Mucosa of rectum (tissue), 2 donors: ENCODE measurements at regions not wholly inside any gene's neighbourhood (a gene's known extent, or its start where the extent isn't known, plus 50 kb on each side); places are given as distances from the start of the nearest gene placed in this dataset.
"Not testable (repeated sequence)": the region's sequence is repeated elsewhere in the genome, so short reads cannot be mapped to it uniquely, and the experiment has no call there.

Source experiments
- H3K27ac ChIP-seq, 2 donors: one replicate each; pipeline ENCODE4 v1.7.0; 2013; ENCODE audit warnings: inconsistent platforms in 2 of 2, low read depth in 2 of 2, low read length in 2 of 2
- H3K27me3 ChIP-seq, 2 donors: one replicate each; pipeline ENCODE4 v1.7.0; 2013; ENCODE audit warnings: low read length in 2 of 2; ENCODE audit not compliant: control insufficient read depth in 2 of 2, insufficient read depth in 2 of 2
- H3K36me3 ChIP-seq, 2 donors: one replicate each; pipeline ENCODE4 v1.7.0; 2013; ENCODE audit warnings: low read length in 2 of 2; ENCODE audit not compliant: control insufficient read depth in 2 of 2, insufficient read depth in 2 of 2
- H3K4me1 ChIP-seq, 2 donors: one replicate each; pipeline ENCODE4 v1.7.0; 2013; ENCODE audit warnings: low read length in 2 of 2, mild to moderate bottlenecking in 1 of 2; ENCODE audit not compliant: control insufficient read depth in 2 of 2, insufficient read depth in 2 of 2
- H3K4me3 ChIP-seq, 2 donors: one replicate each; pipeline ENCODE4 v1.7.0; 2013; ENCODE audit warnings: low read length in 2 of 2
- H3K9ac ChIP-seq, 2 donors: one replicate each; pipeline ENCODE4 v1.7.0; 2013; ENCODE audit warnings: low read length in 2 of 2, low read depth in 1 of 2, mild to moderate bottlenecking in 1 of 2
- H3K9me3 ChIP-seq, 2 donors: one replicate each; pipeline ENCODE4 v1.7.0; 2013; ENCODE audit warnings: low read length in 2 of 2; ENCODE audit not compliant: control insufficient read depth in 2 of 2
- donor health status: healthy.
- donor health status: Normal muscosa, but diverticular disease.

DNA sequence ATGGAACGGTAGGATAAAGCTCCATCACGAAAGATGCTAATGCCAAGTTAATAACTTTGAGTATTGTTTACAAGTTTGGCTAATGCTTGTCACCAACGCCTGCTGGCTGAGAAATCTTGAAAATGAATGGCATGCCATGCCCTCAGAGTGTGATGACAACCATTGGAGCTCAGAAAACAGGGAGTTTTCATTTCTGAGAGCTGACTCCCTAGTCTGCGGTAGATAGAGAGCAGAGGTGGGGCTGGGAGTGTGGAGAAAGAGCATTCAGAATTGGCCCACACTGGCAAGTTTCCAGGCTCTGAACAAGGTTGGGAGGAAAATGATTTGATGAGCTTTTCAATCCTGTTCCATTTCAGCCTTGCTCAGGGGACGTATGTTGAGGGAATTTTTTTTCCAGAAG is 183.9 kb downstream of the CPEB2 start:
- H3K9me3 ChIP-seq: no peaks in the 10 kb centered on the region
- H3K9ac ChIP-seq: no peak overlapping the region
- no peaks in the 10 kb centered on the region for H3K4me1 ChIP-seq
- no peaks in the 10 kb centered on the region for H3K27me3 ChIP-seq
- no peaks in the 10 kb centered on the region for H3K36me3 ChIP-seq
- H3K27ac ChIP-seq: no peak overlapping the region
- H3K4me3 ChIP-seq: no peak overlapping the region

DNA sequence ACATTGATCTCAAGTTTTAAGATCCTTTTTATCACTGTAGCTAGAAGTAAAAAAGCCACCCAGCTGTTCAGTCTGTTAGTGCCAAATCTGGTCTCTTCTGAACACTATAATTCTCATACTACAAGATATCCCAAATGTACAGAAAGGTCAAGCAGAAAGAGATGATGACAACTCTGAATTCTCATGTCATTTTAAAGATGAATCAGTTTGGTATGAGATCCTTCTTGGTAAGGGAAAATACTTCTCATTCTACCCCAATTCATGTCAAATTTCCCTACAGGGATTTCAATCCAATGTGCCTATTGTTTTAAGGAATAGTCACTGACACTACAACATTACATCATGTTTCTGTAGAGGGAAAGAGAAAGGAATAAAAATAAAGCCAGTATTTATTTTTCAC is 184.5 kb downstream of the CPEB2 start:
- H3K4me3 ChIP-seq: no peak overlapping the region
- H3K36me3 ChIP-seq: no peaks in the 10 kb centered on the region
- no peaks in the 10 kb centered on the region for H3K9me3 ChIP-seq
- H3K4me1 ChIP-seq: no peaks in the 10 kb centered on the region
- H3K27me3 ChIP-seq: no peaks in the 10 kb centered on the region
- no peak overlapping the region for H3K27ac ChIP-seq
- no peak overlapping the region for H3K9ac ChIP-seq

DNA sequence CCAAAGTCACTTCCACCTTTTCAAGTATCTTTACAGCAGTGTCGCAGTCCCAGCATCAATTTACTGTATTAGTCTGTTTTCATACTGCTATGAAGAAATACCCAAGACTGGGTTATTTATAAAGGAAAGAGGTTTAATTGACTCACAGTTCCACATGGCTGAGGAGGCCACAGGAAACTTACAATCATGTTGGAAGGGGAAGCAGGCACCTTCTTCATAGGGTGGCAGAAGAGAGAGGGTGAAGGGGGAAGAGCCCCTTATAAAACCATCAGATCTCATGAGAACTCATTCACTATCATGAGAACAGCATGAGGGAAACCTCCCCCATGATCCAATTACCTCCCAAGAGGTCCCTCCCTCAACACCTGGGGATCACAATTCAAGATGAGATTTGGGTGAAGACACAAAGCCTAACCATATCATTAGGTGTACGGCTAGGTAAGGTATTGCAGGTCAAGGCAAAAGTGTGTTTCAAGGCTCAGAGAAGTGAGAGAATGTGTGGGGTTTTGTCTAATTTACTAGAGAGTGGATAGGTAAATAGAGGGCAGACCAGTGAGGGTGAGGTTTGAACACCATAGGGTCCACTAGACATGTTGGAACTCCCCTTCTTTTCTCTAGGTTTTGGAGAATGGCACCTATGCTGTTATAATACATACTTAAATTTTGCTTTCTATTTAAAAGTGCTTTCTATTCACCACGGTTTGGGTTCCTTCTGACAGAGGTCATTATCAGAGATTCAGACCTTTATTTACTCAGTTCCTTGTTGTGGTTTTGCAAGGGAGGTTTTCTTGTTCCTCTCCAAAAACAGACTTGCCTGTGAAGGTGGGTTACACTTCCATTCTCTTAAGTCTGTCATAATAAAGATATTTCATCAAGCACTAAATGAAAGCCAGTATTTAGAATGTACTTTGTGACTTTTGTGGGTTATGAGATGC is 186.6 kb downstream of the CPEB2 start:
- no peak overlapping the region for H3K4me3 ChIP-seq

DNA sequence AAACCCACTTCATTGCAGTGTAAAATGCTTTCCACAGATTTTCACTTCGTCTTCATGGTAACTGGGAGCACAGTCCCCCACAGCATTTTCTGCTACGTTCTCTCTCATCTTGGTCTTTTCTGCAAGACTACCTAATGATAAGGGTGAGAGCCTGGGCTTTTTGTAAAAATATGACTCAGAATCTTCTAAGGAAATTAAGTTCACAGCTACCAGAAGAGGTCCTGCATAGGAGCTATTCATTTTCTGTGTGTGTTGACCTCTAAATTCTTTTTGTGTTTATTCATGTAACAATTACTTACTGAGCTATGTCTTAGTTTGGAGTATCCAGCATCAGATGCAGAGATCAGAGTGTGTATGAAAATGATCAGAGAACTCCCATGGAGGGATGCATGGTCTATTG is 192.2 kb downstream of the CPEB2 start:
- Histone ChIP-seq H3K9me3 (no peaks in the 10 kb centered on the region), H3K4me3 (no peak overlapping the region), H3K27ac (no peak overlapping the region), H3K4me1 (no peaks in the 10 kb centered on the region), H3K36me3 (no peaks in the 10 kb centered on the region), H3K9ac (no peak overlapping the region), H3K27me3 (no peaks in the 10 kb centered on the region)

More for the DNA sequence above, 186.6 kb downstream of the CPEB2 start:
- Histone ChIP-seq H3K27me3 (no peaks in the 10 kb centered on the region), H3K9me3 (no peaks in the 10 kb centered on the region), H3K4me1 (no peaks in the 10 kb centered on the region), H3K27ac (no peak overlapping the region), H3K36me3 (no peaks in the 10 kb centered on the region), H3K9ac (no peak overlapping the region)

DNA sequence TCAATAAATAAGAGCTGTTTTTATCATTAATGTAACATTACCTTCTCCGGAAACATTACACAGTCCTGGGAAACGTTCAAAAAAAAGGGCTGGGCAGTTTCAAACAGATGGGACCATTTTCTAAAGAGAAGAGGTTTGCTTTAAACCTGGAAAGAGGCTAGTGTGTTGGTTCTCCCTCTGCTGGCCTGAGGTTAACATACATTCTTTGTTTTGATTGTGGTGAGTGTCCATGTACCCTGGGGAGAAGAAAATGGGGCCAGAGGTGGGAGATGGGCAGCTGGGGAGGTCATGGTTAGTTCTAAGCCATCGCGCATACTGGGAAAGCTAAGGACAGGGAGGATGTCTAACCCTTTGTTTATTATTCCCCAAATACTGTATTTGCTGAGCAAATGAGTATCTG is 194.7 kb downstream of the CPEB2 start:
- no peak overlapping the region for H3K27ac ChIP-seq
- no peaks in the 10 kb centered on the region for H3K4me1 ChIP-seq
- H3K27me3 ChIP-seq: no peaks in the 10 kb centered on the region
- no peaks in the 10 kb centered on the region for H3K9me3 ChIP-seq
- H3K36me3 ChIP-seq: no peaks in the 10 kb centered on the region
- H3K4me3 ChIP-seq: no peak overlapping the region
- no peak overlapping the region for H3K9ac ChIP-seq

DNA sequence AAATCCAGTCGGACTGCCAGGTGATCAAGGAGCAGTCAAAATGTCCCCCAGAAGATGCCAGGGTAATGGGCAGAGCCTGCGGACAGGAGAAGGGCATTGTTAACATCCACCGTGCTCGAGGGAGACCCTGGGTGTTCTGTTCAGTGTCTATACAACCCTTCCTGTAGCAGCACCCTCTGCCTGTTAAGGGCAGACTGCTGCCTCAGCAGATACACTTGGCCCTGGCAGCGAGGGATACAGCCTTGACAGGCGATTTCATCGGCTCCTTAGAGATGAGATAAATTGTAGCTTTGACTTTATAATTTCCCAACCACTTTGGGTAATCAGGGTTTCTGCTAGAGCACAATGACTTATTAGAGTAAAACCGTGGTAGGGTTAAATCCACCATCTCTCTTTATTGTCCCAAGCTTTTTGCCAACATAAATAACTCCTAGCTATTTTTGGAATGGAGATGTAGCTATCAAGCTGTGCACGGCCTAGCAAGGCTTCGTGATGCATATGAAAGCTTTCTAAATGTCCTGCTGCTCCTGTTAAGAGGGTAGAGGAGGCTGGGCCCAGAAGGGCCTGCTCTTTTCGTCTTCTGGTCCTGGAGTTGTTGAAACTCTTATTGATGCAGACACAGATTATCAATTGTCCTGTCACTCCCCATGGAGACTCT is 195.9 kb downstream of the CPEB2 start:
- no peaks in the 10 kb centered on the region for H3K27me3 ChIP-seq
- H3K4me1 ChIP-seq: no peaks in the 10 kb centered on the region
- no peak overlapping the region for H3K4me3 ChIP-seq
- no peak overlapping the region for H3K9ac ChIP-seq
- no peak overlapping the region for H3K27ac ChIP-seq
- no peaks in the 10 kb centered on the region for H3K9me3 ChIP-seq
- no peaks in the 10 kb centered on the region for H3K36me3 ChIP-seq

DNA sequence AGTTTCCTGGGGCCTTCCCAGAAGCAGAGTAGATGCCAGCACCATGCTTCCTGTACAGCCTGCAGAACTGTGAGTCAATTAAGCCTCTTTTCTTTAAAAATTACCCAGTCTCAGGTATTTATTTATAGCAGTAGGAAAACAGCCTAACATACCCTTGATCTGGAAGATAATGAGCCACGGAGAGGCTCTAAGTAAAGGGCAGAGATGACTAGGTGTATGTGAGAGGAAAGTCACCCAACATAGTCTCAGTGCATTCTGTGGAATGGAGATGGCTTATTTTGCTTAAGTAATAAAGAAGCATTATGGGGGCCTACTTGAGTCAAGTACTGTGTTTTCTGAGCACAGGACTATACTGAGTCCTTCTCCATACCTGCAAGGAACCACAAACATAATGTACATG is 199.5 kb downstream of the CPEB2 start:
- no peaks in the 10 kb centered on the region for H3K27me3 ChIP-seq
- H3K9me3 ChIP-seq: no peaks in the 10 kb centered on the region
- no peak overlapping the region for H3K4me3 ChIP-seq
- H3K27ac ChIP-seq: no peak overlapping the region
- H3K4me1 ChIP-seq: no peaks in the 10 kb centered on the region
- H3K9ac ChIP-seq: no peak overlapping the region
- H3K36me3 ChIP-seq: no peaks in the 10 kb centered on the region

DNA sequence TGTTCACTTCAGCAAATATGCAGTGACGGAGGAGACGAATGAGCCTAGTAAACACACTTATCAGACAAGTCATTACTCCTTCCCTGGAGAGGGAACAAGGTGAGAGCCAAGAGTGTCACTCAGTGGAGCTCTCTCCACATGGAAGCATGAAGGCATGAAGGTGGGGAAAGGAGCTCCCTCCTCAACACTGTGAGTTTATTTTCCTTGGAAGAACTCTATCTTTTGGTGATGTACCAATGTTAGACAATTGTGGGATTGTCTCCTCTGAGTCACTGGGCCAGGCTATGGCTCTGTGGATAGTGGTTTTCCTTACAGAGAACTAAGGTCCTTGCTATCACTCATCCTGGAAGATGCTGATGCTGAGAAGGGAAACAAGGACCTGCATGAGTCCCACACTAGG is 200.2 kb downstream of the CPEB2 start:
- no peak overlapping the region for H3K4me3 ChIP-seq

DNA sequence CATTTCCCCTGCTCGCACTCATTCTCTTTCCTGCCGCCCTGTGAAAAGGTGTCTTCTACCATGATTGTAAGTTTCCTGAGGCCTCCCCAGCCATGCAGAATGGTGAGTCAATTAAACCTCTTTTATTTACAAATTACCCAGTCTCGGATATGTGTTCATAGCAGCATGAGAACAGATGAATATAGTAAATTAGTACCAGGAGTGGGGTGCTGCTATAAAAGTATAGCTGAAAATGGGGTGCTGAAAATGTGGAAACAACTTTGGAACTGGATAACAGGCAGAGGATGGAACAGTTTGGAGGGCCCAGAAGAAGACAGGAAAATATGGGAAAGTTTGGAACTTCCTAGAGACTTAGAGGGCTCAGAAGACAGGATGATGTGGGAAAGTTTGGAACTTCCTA is 204.2 kb downstream of the CPEB2 start:
- not testable (repeated sequence) for H3K9ac ChIP-seq, H3K4me3 ChIP-seq, H3K27ac ChIP-seq, H3K9me3 ChIP-seq, H3K27me3 ChIP-seq, H3K36me3 ChIP-seq, H3K4me1 ChIP-seq

More for the DNA sequence above, 200.2 kb downstream of the CPEB2 start:
- H3K4me1 ChIP-seq: no peaks in the 10 kb centered on the region
- H3K27me3 ChIP-seq: no peaks in the 10 kb centered on the region
- H3K9me3 ChIP-seq: no peaks in the 10 kb centered on the region
- H3K27ac ChIP-seq: no peak overlapping the region
- no peaks in the 10 kb centered on the region for H3K36me3 ChIP-seq
- H3K9ac ChIP-seq: no peak overlapping the region

DNA sequence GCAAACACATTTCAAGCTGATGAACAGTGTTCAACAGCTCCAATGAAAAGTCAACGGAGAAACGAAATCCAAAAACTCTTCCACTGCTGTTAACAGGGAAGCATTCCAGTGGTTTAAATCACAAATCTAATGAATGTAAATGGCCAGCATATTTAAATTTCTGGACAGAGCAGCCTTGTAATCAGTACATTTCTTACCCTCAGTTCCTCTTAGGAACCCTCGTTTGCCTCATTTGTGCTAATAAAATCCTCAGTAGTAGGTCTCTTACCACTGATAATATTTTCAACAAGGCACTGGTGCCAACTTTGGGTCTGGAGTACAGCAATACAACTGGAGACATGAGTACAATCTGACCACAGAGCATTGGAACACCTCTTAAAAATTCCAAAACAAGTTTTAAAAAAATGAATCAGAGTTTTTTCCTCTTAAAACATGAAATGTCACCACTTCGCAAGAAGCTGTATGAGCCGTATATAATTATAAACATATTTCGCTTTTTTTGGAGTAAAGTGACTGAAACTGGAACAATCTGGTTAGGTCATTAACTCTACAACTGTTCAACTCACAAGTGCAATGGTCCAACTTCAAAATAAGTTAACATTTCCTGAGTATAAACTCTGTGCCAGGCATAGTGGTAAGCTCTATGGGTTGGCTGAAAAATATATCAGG is 211.2 kb downstream of the CPEB2 start:
- Histone ChIP-seq H3K27me3 (no peaks in the 10 kb centered on the region), H3K27ac (no peak overlapping the region), H3K9me3 (no peaks in the 10 kb centered on the region), H3K4me1 (no peaks in the 10 kb centered on the region), H3K4me3 (no peak overlapping the region), H3K9ac (no peak overlapping the region), H3K36me3 (no peaks in the 10 kb centered on the region)
